22Rv1 (cell line): ENCODE measurements at regions not wholly inside any gene's neighbourhood (a gene's known extent, or its start where the extent isn't known, plus 50 kb on each side); places are given as distances from the start of the nearest gene placed in this dataset.

Source experiments
- ZFX ChIP-seq: fragments of 450-650 bp; IDR thresholded peaks from 2 replicates; pipeline ENCODE4 v1.6.1; 2017; ENCODE audit warnings: antibody characterized with exemption, borderline replicate concordance
- TF ChIP-seq, protein P1 (sequence below): fragments of 450-650 bp; IDR thresholded peaks from 2 replicates; pipeline ENCODE4 v1.5.1; 2017; ENCODE audit warnings: mild to moderate bottlenecking

- TF ChIP-seq, protein P1, sequence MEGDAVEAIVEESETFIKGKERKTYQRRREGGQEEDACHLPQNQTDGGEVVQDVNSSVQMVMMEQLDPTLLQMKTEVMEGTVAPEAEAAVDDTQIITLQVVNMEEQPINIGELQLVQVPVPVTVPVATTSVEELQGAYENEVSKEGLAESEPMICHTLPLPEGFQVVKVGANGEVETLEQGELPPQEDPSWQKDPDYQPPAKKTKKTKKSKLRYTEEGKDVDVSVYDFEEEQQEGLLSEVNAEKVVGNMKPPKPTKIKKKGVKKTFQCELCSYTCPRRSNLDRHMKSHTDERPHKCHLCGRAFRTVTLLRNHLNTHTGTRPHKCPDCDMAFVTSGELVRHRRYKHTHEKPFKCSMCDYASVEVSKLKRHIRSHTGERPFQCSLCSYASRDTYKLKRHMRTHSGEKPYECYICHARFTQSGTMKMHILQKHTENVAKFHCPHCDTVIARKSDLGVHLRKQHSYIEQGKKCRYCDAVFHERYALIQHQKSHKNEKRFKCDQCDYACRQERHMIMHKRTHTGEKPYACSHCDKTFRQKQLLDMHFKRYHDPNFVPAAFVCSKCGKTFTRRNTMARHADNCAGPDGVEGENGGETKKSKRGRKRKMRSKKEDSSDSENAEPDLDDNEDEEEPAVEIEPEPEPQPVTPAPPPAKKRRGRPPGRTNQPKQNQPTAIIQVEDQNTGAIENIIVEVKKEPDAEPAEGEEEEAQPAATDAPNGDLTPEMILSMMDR = no peak
- TF ChIP-seq ZFX = no peak
These were observed 342.8 kb downstream of the DHX15 start for GRCh38 chr4:24241511-24241910.
